ENCODE measurements at regions not wholly inside any gene's neighbourhood (a gene's known extent, or its start where the extent isn't known, plus 50 kb on each side); places are given as distances from the start of the nearest gene placed in this dataset.

DNA sequence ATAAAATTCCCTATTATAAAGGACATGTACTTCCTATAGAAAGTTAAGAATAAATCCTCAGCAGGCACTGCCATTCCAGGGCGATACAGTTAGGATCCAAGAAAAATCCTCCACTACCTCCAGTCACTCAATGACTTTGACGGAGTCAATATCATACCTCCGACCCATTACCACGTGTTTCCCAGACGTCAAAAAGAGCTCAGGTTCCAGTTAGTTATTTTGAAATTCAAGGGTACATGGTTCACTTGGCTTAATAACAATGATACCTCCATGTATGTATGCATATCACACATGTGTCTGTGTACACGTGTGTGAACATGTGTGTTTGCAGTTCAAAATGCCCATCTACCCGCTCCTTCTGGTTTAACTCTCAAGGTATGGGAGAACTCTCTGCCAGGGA, 189.2 kb downstream of the SHANK2 start:
- TF ChIP-seq, protein P1, sequence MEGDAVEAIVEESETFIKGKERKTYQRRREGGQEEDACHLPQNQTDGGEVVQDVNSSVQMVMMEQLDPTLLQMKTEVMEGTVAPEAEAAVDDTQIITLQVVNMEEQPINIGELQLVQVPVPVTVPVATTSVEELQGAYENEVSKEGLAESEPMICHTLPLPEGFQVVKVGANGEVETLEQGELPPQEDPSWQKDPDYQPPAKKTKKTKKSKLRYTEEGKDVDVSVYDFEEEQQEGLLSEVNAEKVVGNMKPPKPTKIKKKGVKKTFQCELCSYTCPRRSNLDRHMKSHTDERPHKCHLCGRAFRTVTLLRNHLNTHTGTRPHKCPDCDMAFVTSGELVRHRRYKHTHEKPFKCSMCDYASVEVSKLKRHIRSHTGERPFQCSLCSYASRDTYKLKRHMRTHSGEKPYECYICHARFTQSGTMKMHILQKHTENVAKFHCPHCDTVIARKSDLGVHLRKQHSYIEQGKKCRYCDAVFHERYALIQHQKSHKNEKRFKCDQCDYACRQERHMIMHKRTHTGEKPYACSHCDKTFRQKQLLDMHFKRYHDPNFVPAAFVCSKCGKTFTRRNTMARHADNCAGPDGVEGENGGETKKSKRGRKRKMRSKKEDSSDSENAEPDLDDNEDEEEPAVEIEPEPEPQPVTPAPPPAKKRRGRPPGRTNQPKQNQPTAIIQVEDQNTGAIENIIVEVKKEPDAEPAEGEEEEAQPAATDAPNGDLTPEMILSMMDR (IDR thresholded peaks at IDR 0.05), result no peak
- TF ChIP-seq POLR2A (IDR thresholded peaks at IDR 0.05), result no peak

All from adrenal gland (tissue), 5 donors.